HCT116 (cell line): ENCODE measurements at regions not wholly inside any gene's neighbourhood (a gene's known extent, or its start where the extent isn't known, plus 50 kb on each side); places are given as distances from the start of the nearest gene placed in this dataset.

Experiments used
- ATAC-seq: fragments of 200-7000 bp; cut with Tn5 transposase; 2 replicates; pipeline ENCODE4 v1.9.1; 2020; ENCODE audit warnings: mild to moderate bottlenecking, moderate library complexity
- BruUV-seq: library from RNA; stranded (reverse); fragments of 400-500 nt; replicated peaks from 2 replicates; lab custom pipeline; 2021; lab: Mats Ljungman, UMichigan
- CTCF ChIA-PET: fragments of 300-600 bp; sonication (Branson Sonifier 250); formaldehyde crosslinking; loops from one replicate; lab custom pipeline; 2021; ENCODE audit warnings: antibody characterized with exemption; lab: Charles Lee
- POLR2A ChIA-PET: fragments of 300-600, 350-600 bp; sonication (Branson Sonifier 250); formaldehyde crosslinking; loops from one replicate; lab custom pipeline; 2021; ENCODE audit warnings: antibody characterized with exemption; lab: Charles Lee
- RAD21 ChIA-PET, 2 experiments: fragments of 300-600 bp; sonication (Branson Sonifier 250); formaldehyde crosslinking; loops; one replicate each; lab custom pipeline; 2023; ENCODE audit warnings: low total read pairs in 2 of 2; ENCODE audit not compliant: uncharacterized antibody in 2 of 2, unreplicated experiment in 2 of 2, low non-redundant PET in 1 of 2; lab: Charles Lee
- DNase-seq: peaks from one replicate; pipeline ENCODE4 v3.0.0-alpha.2; 2010; ENCODE audit warnings: low read depth, low spot score
- H2AFZ ChIP-seq: fragments of 200-600 bp; shearing (Covaris generic), sonication (generic); 2 replicates; pipeline ENCODE4 v1.6.1; 2017; ENCODE audit warnings: low read depth, mixed run types, mixed read lengths, antibody characterized with exemption, low read length; ENCODE audit not compliant: poor library complexity, severe bottlenecking
- H3K27ac ChIP-seq: 2 replicates; pipeline ENCODE4 v1.5.1; 2012; ENCODE audit warnings: low read depth, low read length
- H3K27me3 ChIP-seq: fragments of 200-600 bp; sonication (generic); 2 replicates; pipeline ENCODE4 v1.6.1; 2016; ENCODE audit warnings: mixed run types, low read length, mixed read lengths; ENCODE audit not compliant: insufficient read depth
- H3K36me3 ChIP-seq, 2 experiments: fragments of 200-500 bp in 1 of 2; fragments of 200-600 bp in 1 of 2; sonication (Bioruptor generic) in 1 of 2; sonication (generic) in 1 of 2; 2 replicates each; pipeline versions ENCODE4 v1.5.1 to v1.6.1; 2014 to 2016; ENCODE audit warnings: low read length in 2 of 2, inconsistent platforms in 1 of 2, mixed read lengths in 1 of 2, mixed run types in 1 of 2; ENCODE audit not compliant: insufficient read depth in 2 of 2, control insufficient read depth in 1 of 2
- H3K4me1 ChIP-seq, 2 experiments: fragments of 200-600 bp in 1 of 2; sonication (generic) in 1 of 2; 2 replicates each; pipeline versions ENCODE4 v1.5.1 to v1.6.1; 2012 to 2017; ENCODE audit warnings: low read length in 2 of 2, inconsistent platforms in 1 of 2, mild to moderate bottlenecking in 1 of 2, mixed read lengths in 1 of 2, mixed run types in 1 of 2, moderate library complexity in 1 of 2; ENCODE audit not compliant: insufficient read depth in 2 of 2, control insufficient read depth in 1 of 2
- H3K4me2 ChIP-seq: fragments of 200-600 bp; sonication (generic); 2 replicates; pipeline ENCODE4 v1.6.1; 2017; ENCODE audit warnings: mixed run types, low read length, mixed read lengths
- H3K4me3 ChIP-seq, 2 experiments: fragments of 200-600 bp in 1 of 2; sonication (generic) in 1 of 2; replicated peaks in 1 of 2; 2 replicates each; pipeline ENCODE4 v1.5.1; 2011 to 2016; ENCODE audit warnings: low read length in 2 of 2, control low read depth in 1 of 2, low read depth in 1 of 2, mild to moderate bottlenecking in 1 of 2, mixed read lengths in 1 of 2, mixed run types in 1 of 2
- H3K79me2 ChIP-seq: fragments of 200-600 bp; sonication (generic); 2 replicates; pipeline ENCODE4 v1.6.1; 2017; ENCODE audit warnings: mild to moderate bottlenecking, mixed run types, low read length, moderate library complexity, mixed read lengths; ENCODE audit not compliant: insufficient read depth
- H3K9ac ChIP-seq: fragments of 200-600 bp; sonication (generic); 2 replicates; pipeline ENCODE4 v1.6.1; 2016; ENCODE audit warnings: low read length, mixed read lengths
- H3K9me2 ChIP-seq: fragments of 200-600 bp; sonication (generic), shearing (Covaris generic); 2 replicates; pipeline ENCODE4 v1.6.1; 2017; ENCODE audit warnings: mixed run types, mild to moderate bottlenecking, moderate library complexity; ENCODE audit not compliant: insufficient read depth
- H3K9me3 ChIP-seq, 2 experiments: fragments of 200-500 bp in 1 of 2; fragments of 200-600 bp in 1 of 2; sonication (Bioruptor generic) in 1 of 2; sonication (generic) in 1 of 2; 2 replicates each; pipeline ENCODE4 v1.6.1; 2014 to 2017; ENCODE audit warnings: low read length in 2 of 2, mixed read lengths in 2 of 2, inconsistent platforms in 1 of 2, low read depth in 1 of 2, mild to moderate bottlenecking in 1 of 2, mixed run types in 1 of 2, moderate library complexity in 1 of 2; ENCODE audit not compliant: control insufficient read depth in 1 of 2, insufficient read depth in 1 of 2
- H4K20me1 ChIP-seq: fragments of 200-600 bp; sonication (generic), shearing (Covaris generic); 2 replicates; pipeline ENCODE4 v1.6.1; 2017; ENCODE audit warnings: mixed run types, mild to moderate bottlenecking, moderate library complexity; ENCODE audit not compliant: insufficient read depth
- CTCF ChIP-seq, 3 experiments: fragments of 200-600 bp in 1 of 3; sonication (generic) in 1 of 3; IDR thresholded peaks in 2 of 3; conservative IDR thresholded peaks in 1 of 3; 2 replicates each; pipeline ENCODE4 v1.5.1; 2012 to 2017; ENCODE audit warnings: low read depth in 2 of 3, low read length in 2 of 3, antibody characterized with exemption in 1 of 3, borderline replicate concordance in 1 of 3, control low read depth in 1 of 3, mild to moderate bottlenecking in 1 of 3, mixed read lengths in 1 of 3, mixed run types in 1 of 3, moderate library complexity in 1 of 3; ENCODE audit not compliant: insufficient read depth in 1 of 3
- ELF1 ChIP-seq: IDR thresholded peaks from 2 replicates; pipeline ENCODE4 v1.6.1; 2012; ENCODE audit warnings: low read depth, borderline replicate concordance
- EZH2 ChIP-seq: fragments of 200-600 bp; sonication (generic); IDR thresholded peaks from 2 replicates; pipeline ENCODE4 v1.6.1; 2017; ENCODE audit warnings: antibody characterized with exemption, mixed run types
- POLR2A ChIP-seq: IDR thresholded peaks from 2 replicates; pipeline ENCODE4 v1.7.0; 2011; ENCODE audit warnings: borderline replicate concordance; ENCODE audit not compliant: insufficient read depth, insufficient read length; ENCODE audit errors: extremely low read depth
- RAD21 ChIP-seq: IDR thresholded peaks from 2 replicates; pipeline ENCODE4 v1.6.1; 2012; ENCODE audit warnings: low read depth, mild to moderate bottlenecking
- SIN3A ChIP-seq: IDR thresholded peaks from 2 replicates; pipeline ENCODE4 v1.6.1; 2012; ENCODE audit warnings: low read depth
- SP1 ChIP-seq: IDR thresholded peaks from 2 replicates; pipeline ENCODE4 v1.6.1; 2012; ENCODE audit warnings: low read depth
- TCF7L2 ChIP-seq: IDR thresholded peaks from 2 replicates; pipeline ENCODE4 v1.7.0; 2011; ENCODE audit warnings: borderline replicate concordance, inconsistent platforms; ENCODE audit not compliant: insufficient read depth, insufficient read length; ENCODE audit errors: extremely low read depth
- YY1 ChIP-seq: IDR thresholded peaks from 2 replicates; pipeline ENCODE4 v1.6.1; 2011; ENCODE audit warnings: low read length, low read depth, moderate library complexity, mild to moderate bottlenecking; ENCODE audit not compliant: insufficient replicate concordance; ENCODE audit errors: extremely low read depth
- ZBTB33 ChIP-seq: IDR thresholded peaks from 2 replicates; pipeline ENCODE4 v1.6.1; 2011; ENCODE audit warnings: mild to moderate bottlenecking, low read length, moderate library complexity; ENCODE audit not compliant: insufficient replicate concordance; ENCODE audit errors: extremely low read depth
- intact Hi-C: fragments of 100-400 bp; cut with micrococcal nuclease; formaldehyde crosslinking; loops from 2 replicates; pipeline ENCODE4 v1.10.0; 2022
- TF ChIP-seq, protein P1 (sequence below): IDR thresholded peaks from 2 replicates; pipeline ENCODE4 v1.6.1; 2012

DNA sequence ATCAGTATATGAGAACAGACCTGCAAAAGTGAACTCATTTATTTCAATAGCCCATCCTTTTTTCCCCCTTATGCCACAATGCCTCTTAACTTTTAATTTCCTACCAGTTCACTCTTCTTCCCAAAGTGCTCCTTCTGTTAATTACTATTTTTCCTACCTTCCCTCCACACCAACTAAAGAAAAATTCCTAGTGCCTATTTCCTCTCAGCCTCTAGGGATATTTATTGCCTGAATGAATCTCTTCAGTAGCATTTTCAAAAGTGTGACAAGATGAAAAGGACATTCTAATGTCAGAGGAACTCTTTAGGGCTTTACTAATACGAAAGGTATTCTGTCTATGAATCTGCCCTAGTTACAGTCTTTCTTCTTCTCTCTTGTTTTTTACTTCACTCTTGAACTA is 181.1 kb upstream of the SPRY1 start:
- ATAC-seq (no peak), DNase-seq (no peak)
- H3K4me3 ChIP-seq = no peak overlapping the region
- H3K9ac ChIP-seq = no peak overlapping the region
- TF ChIP-seq EZH2 (no peak), SP1 (no peak), ELF1 (no peak), TCF7L2 (no peak), RAD21 (no peak)
- no peaks in the 10 kb centered on the region for H3K9me3 ChIP-seq
- RAD21 ChIA-PET = no interaction called here
- no peaks in the 10 kb centered on the region for H3K9me2 ChIP-seq
- no peak overlapping the region for H2AFZ ChIP-seq
- H3K36me3 ChIP-seq = no peaks in the 10 kb centered on the region
- intact Hi-C loops = no loop called here
- H4K20me1 ChIP-seq = no peaks in the 10 kb centered on the region
- no peaks in the 10 kb centered on the region for H3K79me2 ChIP-seq
- H3K27ac ChIP-seq = no peak overlapping the region
- no peak overlapping the region for H3K4me2 ChIP-seq
- H3K4me1 ChIP-seq = no peaks in the 10 kb centered on the region
- BruUV-seq = no TSS peak
- H3K27me3 ChIP-seq = no peaks in the 10 kb centered on the region
- POLR2A ChIA-PET = no interaction called here
- CTCF ChIA-PET = no interaction called here

- H3K9me3 ChIP-seq = no peaks in the 10 kb centered on the region
- no peaks in the 10 kb centered on the region for H3K9me2 ChIP-seq
- no peaks in the 10 kb centered on the region for H3K36me3 ChIP-seq
- H3K4me2 ChIP-seq = no peak overlapping the region
- ATAC-seq = no peak
- no peak for DNase-seq
- H3K9ac ChIP-seq = no peak overlapping the region
- CTCF ChIA-PET = no interaction called here
- no peak overlapping the region for H2AFZ ChIP-seq
- H3K27ac ChIP-seq = no peak overlapping the region
- no peak for TF ChIP-seq SIN3A
- TF ChIP-seq ELF1 = no peak
- TF ChIP-seq, protein P1, sequence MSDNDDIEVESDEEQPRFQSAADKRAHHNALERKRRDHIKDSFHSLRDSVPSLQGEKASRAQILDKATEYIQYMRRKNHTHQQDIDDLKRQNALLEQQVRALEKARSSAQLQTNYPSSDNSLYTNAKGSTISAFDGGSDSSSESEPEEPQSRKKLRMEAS = no peak
- no peak for TF ChIP-seq CTCF (IDR thresholded peaks at IDR 0.05 in 2 of 3, conservative IDR thresholded peaks at IDR 0.05 in 1 of 3; ENCODE audit: borderline replicate concordance in 1 of 3, insufficient read depth in 1 of 3, low read depth in 2 of 3, low read length in 2 of 3)
- TF ChIP-seq EZH2 = no peak
- TF ChIP-seq POLR2A = no peak
- TF ChIP-seq ZBTB33 = no peak
- TF ChIP-seq YY1 = no peak
- POLR2A ChIA-PET = no interaction called here
- no peaks in the 10 kb centered on the region for H3K4me1 ChIP-seq
- H3K4me3 ChIP-seq = no peak overlapping the region
- H3K27me3 ChIP-seq = no peaks in the 10 kb centered on the region
- RAD21 ChIA-PET = no interaction called here
- no TSS peak for BruUV-seq
- intact Hi-C loops = no loop called here
- H4K20me1 ChIP-seq = no peaks in the 10 kb centered on the region
- no peaks in the 10 kb centered on the region for H3K79me2 ChIP-seq
Measured at GRCh38 chr4:123216543-123216942, 180.1 kb upstream of the SPRY1 start.
